ENCODE measurements at regions not wholly inside any gene's neighbourhood (a gene's known extent, or its start where the extent isn't known, plus 50 kb on each side); places are given as distances from the start of the nearest gene placed in this dataset.
"Not testable (repeated sequence)": the region's sequence is repeated elsewhere in the genome, so short reads cannot be mapped to it uniquely, and the experiment has no call there.

GRCh38 chr7:53491051-53491450 is 455.6 kb downstream of the POM121L12 start:
- no peak overlapping the region for H3K4me3 ChIP-seq
- no peak overlapping the region for H3K27ac ChIP-seq
- H3K9ac ChIP-seq (ENCODE audit: low read depth in 2 of 2, low read length in 2 of 2) = no peak overlapping the region
- intact Hi-C loops (cut with DNase I) = no loop called here
- DNase-seq = no peak
- no peaks in the 10 kb centered on the region for H3K36me3 ChIP-seq
- no peaks in the 10 kb centered on the region for H3K9me3 ChIP-seq
- no peak for TF ChIP-seq CTCF (IDR thresholded peaks at IDR 0.05)
- H3K4me1 ChIP-seq = no peaks in the 10 kb centered on the region
- no peaks in the 10 kb centered on the region for H3K27me3 ChIP-seq

- H3K36me3 ChIP-seq; H3K9ac ChIP-seq (ENCODE audit: low read depth in 2 of 2, low read length in 2 of 2); H3K27ac ChIP-seq; DNase-seq; H3K9me3 ChIP-seq; intact Hi-C loops (cut with DNase I); H3K4me3 ChIP-seq; H3K27me3 ChIP-seq; H3K4me1 ChIP-seq: not testable (repeated sequence)
These were observed 459.7 kb downstream of the POM121L12 start for GRCh38 chr7:53495181-53495580.

- Histone ChIP-seq H3K27me3 (no peaks in the 10 kb centered on the region), H3K4me3 (no peak overlapping the region), H3K4me1 (no peaks in the 10 kb centered on the region), H3K9ac (ENCODE audit: low read depth in 2 of 2, low read length in 2 of 2) (no peak overlapping the region), H3K9me3 (no peaks in the 10 kb centered on the region), H3K27ac (no peak overlapping the region), H3K36me3 (no peaks in the 10 kb centered on the region)
- no peak for DNase-seq
- no peak for TF ChIP-seq CTCF (IDR thresholded peaks at IDR 0.05)
- intact Hi-C loops (cut with DNase I) = no loop called here
These were observed 464.6 kb downstream of the POM121L12 start for GRCh38 chr7:53500076-53500475.

- H3K9ac ChIP-seq (ENCODE audit: low read depth in 2 of 2, low read length in 2 of 2) = no peak overlapping the region
- no peaks in the 10 kb centered on the region for H3K36me3 ChIP-seq
- no peaks in the 10 kb centered on the region for H3K27me3 ChIP-seq
- intact Hi-C loops (cut with DNase I) = no loop called here
- no peaks in the 10 kb centered on the region for H3K4me1 ChIP-seq
- DNase-seq = no peak
- no peak overlapping the region for H3K4me3 ChIP-seq
- no peak overlapping the region for H3K27ac ChIP-seq
- H3K9me3 ChIP-seq = no peaks in the 10 kb centered on the region
- TF ChIP-seq CTCF (IDR thresholded peaks at IDR 0.05) = no peak
These were observed 469.5 kb downstream of the POM121L12 start for GRCh38 chr7:53504914-53505313.

GRCh38 chr7:53518319-53518718 is 482.9 kb downstream of the POM121L12 start:
- intact Hi-C loops (cut with DNase I) = no loop called here
- H3K9me3 ChIP-seq = no peaks in the 10 kb centered on the region
- TF ChIP-seq CTCF (IDR thresholded peaks at IDR 0.05) = no peak
- H3K27ac ChIP-seq = no peak overlapping the region
- H3K36me3 ChIP-seq = no peaks in the 10 kb centered on the region
- no peak for DNase-seq
- no peaks in the 10 kb centered on the region for H3K4me1 ChIP-seq
- no peak overlapping the region for H3K4me3 ChIP-seq
- H3K27me3 ChIP-seq = no peaks in the 10 kb centered on the region
- H3K9ac ChIP-seq (ENCODE audit: low read depth in 2 of 2, low read length in 2 of 2) = no peak overlapping the region

- Histone ChIP-seq H3K27ac (no peak overlapping the region), H3K9ac (ENCODE audit: low read depth in 2 of 2, low read length in 2 of 2) (no peak overlapping the region), H3K36me3 (no peaks in the 10 kb centered on the region), H3K4me1 (no peaks in the 10 kb centered on the region), H3K9me3 (no peaks in the 10 kb centered on the region), H3K4me3 (no peak overlapping the region), H3K27me3 (no peaks in the 10 kb centered on the region)
- no peak for TF ChIP-seq CTCF (IDR thresholded peaks at IDR 0.05)
- intact Hi-C loops (cut with DNase I) = no loop called here
- DNase-seq = no peak
These were observed 485.4 kb downstream of the POM121L12 start for GRCh38 chr7:53520841-53521240.
